Peyer's patch (tissue), 4 donors: ENCODE measurements at regions not wholly inside any gene's neighbourhood (a gene's known extent, or its start where the extent isn't known, plus 50 kb on each side); places are given as distances from the start of the nearest gene placed in this dataset.
A peak's percentile ranks its signal among the peaks of the same experiment; 100 is the strongest.

Experiments used
- DNase-seq, 3 donors: peaks; one replicate each; pipeline ENCODE4 v3.0.0-alpha.2; 2017 to 2019
- H3K27ac ChIP-seq, 4 donors: fragments of 200-600 bp; sonication (generic); one replicate each; pipeline ENCODE4 v1.5.1; 2016 to 2019
- H3K27me3 ChIP-seq, 2 donors: fragments of 200-600 bp; sonication (generic); one replicate each; pipeline ENCODE4 v1.5.1; 2019
- H3K36me3 ChIP-seq, 3 donors: fragments of 200-600 bp; sonication (generic); one replicate each; pipeline ENCODE4 v1.5.1; 2016 to 2019
- H3K4me1 ChIP-seq, 4 donors: fragments of 200-600 bp; sonication (generic); one replicate each; pipeline ENCODE4 v1.5.1; 2016 to 2019
- H3K4me3 ChIP-seq, 4 donors: fragments of 200-600 bp; sonication (generic); 1 replicate in 3 of 4; 2 replicates in 1 of 4; pipeline ENCODE4 v1.5.1; 2016 to 2019; ENCODE audit warnings: mild to moderate bottlenecking in 1 of 4
- H3K9me3 ChIP-seq, 4 donors: fragments of 200-600 bp; sonication (generic); one replicate each; pipeline ENCODE4 v1.5.1; 2016 to 2019; ENCODE audit warnings: mild to moderate bottlenecking in 1 of 4
- POLR2A ChIP-seq, 2 donors: fragments of 450-650 bp; IDR thresholded peaks; one replicate each; pipeline ENCODE4 v1.5.1; 2017; ENCODE audit warnings: antibody characterized with exemption in 2 of 2, mild to moderate bottlenecking in 2 of 2, moderate library complexity in 2 of 2
- TF ChIP-seq, protein P1 (sequence below), 6 experiments: fragments of 450-650 bp in 4 of 6; fragments of 200-600 bp in 2 of 6; sonication (generic) in 1 of 6; IDR thresholded peaks; one replicate each; pipeline ENCODE4 v1.5.1; 2017 to 2019; ENCODE audit warnings: antibody characterized with exemption in 6 of 6, mild to moderate bottlenecking in 3 of 6, moderate library complexity in 1 of 6

- TF ChIP-seq POLR2A (IDR thresholded peaks at IDR 0.05) = no peak
- Histone ChIP-seq H3K27ac (peak overlapping the region; percentile 54 to 84 (median 81)), H3K36me3 (no peaks in the 10 kb centered on the region), H3K27me3 (no peaks in the 10 kb centered on the region), H3K9me3 (no peaks in the 10 kb centered on the region), H3K4me1 (peaks cover 8 to 87% (median 58%) of the 10 kb centered on the region in 4 donors), H3K4me3 (no peak overlapping the region)
- peak in 1 of 3 donors; percentile 77 for DNase-seq
These were observed 283.1 kb downstream of the SEC14L1 start for GRCh38 chr17:77423589-77424451.

GRCh38 chr17:77424585-77425344 lies 284.0 kb downstream of the SEC14L1 start:
- H3K27me3 ChIP-seq = no peaks in the 10 kb centered on the region
- no peaks in the 10 kb centered on the region for H3K36me3 ChIP-seq
- peak overlapping the region; percentile 54 to 84 (median 81) for H3K27ac ChIP-seq
- peaks cover 8 to 87% (median 62%) of the 10 kb centered on the region in 4 donors for H3K4me1 ChIP-seq
- H3K4me3 ChIP-seq = peak overlapping the region in 1 of 4 donors; percentile 9
- no peak for TF ChIP-seq POLR2A (IDR thresholded peaks at IDR 0.05)
- TF ChIP-seq, protein P1, sequence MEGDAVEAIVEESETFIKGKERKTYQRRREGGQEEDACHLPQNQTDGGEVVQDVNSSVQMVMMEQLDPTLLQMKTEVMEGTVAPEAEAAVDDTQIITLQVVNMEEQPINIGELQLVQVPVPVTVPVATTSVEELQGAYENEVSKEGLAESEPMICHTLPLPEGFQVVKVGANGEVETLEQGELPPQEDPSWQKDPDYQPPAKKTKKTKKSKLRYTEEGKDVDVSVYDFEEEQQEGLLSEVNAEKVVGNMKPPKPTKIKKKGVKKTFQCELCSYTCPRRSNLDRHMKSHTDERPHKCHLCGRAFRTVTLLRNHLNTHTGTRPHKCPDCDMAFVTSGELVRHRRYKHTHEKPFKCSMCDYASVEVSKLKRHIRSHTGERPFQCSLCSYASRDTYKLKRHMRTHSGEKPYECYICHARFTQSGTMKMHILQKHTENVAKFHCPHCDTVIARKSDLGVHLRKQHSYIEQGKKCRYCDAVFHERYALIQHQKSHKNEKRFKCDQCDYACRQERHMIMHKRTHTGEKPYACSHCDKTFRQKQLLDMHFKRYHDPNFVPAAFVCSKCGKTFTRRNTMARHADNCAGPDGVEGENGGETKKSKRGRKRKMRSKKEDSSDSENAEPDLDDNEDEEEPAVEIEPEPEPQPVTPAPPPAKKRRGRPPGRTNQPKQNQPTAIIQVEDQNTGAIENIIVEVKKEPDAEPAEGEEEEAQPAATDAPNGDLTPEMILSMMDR (IDR thresholded peaks at IDR 0.05) = no peak
- H3K9me3 ChIP-seq = no peaks in the 10 kb centered on the region
- peak; percentile 61 to 88 (median 76) for DNase-seq

DNA sequence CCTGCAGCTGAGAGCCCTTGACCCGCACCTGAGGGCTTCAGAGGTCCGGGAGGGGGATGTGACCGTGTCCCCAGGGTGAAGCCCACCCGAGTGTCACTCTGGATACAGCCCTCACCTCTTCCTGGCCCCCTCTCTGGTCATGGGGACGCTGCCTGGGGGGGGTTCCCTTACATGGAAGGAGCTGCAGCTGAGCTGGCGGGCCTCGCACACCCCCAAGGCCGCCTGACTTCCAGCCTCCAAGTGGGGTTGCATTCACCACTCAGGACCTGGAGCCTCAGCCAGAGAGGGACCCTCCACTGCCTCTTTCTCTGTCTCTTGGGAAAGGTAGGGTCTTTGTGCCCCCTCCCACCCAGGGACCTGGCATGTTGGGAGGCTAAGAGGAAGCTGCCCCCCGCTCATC lies 284.6 kb downstream of the SEC14L1 start:
- Histone ChIP-seq H3K9me3 (no peaks in the 10 kb centered on the region), H3K27ac (peak overlapping the region; percentile 54 to 84 (median 81)), H3K4me3 (peak overlapping the region in 1 of 4 donors; percentile 9), H3K36me3 (no peaks in the 10 kb centered on the region), H3K27me3 (no peaks in the 10 kb centered on the region), H3K4me1 (peaks cover 8 to 87% (median 64%) of the 10 kb centered on the region in 4 donors)
- no peak for DNase-seq
- no peak for TF ChIP-seq POLR2A (IDR thresholded peaks at IDR 0.05)
- TF ChIP-seq, protein P1 (IDR thresholded peaks at IDR 0.05) = no peak

DNA sequence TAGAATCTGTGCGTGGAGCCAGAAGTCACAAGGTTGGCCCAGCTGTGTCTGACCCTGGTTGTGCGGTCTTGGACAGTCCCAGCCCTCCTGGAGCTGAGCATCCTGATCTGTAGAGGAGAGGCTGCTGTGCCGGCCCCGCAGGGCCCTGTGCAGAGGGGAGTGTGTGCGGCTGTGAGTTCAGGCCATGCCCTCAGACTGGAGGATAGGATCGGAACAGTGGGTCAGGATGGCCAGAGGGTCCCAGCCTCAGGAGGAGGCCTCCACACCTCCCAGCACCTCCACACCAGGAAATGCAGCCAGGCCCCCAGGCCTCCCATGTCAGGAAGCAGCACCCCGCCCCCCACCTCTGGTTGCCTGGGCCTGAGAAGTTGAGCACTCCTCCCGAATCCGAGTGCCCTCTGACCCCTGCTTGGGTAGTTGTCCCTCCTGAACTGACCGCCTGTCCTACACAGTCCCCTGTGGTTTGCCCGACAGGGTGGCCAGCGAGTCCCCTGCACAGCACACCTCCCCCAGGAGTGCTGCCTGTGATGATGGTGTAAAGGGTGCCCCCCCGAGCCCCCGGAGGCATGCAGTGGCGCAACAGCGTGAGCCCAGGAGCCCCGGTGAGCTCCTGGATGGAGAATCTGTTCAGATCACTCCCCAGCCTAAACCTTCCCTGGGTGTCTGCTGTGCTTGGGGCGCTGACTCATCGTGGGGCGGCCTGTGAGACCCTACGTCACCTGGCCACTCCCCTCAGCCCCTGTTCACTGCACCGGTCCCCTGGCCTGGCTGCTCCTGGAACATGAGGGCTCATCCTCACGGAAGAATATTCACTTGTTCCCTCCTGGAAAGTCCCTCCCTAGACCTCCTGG lies 285.2 kb downstream of the SEC14L1 start:
- no peaks in the 10 kb centered on the region for H3K9me3 ChIP-seq
- no peaks in the 10 kb centered on the region for H3K27me3 ChIP-seq
- H3K36me3 ChIP-seq = no peaks in the 10 kb centered on the region
- peak overlapping the region; percentile 54 to 84 (median 81) for H3K27ac ChIP-seq
- peak in 1 of 3 donors; percentile 80 for DNase-seq
- peaks cover 8 to 88% (median 64%) of the 10 kb centered on the region in 4 donors for H3K4me1 ChIP-seq
- peak overlapping the region in 1 of 4 donors; percentile 9 for H3K4me3 ChIP-seq
- TF ChIP-seq, protein P1 (IDR thresholded peaks at IDR 0.05) = no peak
- no peak for TF ChIP-seq POLR2A (IDR thresholded peaks at IDR 0.05)

DNA sequence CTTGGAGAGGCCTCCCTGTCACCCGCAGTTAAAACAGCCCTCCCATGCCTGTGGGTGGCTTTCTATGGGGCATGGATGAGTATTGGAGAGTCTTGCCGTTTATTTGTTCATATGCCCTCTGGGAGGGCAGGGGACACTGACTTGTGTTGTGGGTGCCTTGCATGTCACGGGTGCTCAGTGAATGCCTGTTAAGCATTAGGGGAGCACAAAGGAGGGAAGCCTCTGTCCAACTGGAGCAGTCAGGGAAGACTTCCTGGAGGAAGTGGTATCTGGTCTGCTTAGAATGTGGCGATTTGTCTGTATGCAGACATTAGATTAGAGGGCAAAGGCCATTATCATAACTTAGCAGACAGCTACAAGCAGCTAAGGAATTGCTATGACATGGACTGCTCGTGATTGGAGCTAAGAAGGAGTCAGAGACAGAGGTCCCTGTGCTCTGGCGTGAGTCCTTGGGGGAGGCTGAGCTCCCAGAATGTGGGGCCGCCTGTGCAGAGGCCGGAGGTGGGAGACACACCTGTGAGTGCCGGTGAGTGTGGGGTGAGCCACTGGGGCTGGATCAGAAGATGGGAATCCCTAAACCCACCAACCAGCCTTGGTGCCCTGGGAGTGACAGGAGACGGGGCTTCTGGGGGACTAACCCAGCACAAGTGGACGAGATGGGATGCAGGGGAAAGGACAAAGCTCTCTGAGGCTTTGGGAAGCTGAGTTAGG lies 286.1 kb downstream of the SEC14L1 start:
- H3K9me3 ChIP-seq = no peaks in the 10 kb centered on the region
- H3K36me3 ChIP-seq = no peaks in the 10 kb centered on the region
- H3K4me3 ChIP-seq = no peak overlapping the region
- DNase-seq = no peak
- TF ChIP-seq, protein P1 (IDR thresholded peaks at IDR 0.05) = no peak
- TF ChIP-seq POLR2A (IDR thresholded peaks at IDR 0.05) = no peak
- H3K27ac ChIP-seq = peak overlapping the region; percentile 54 to 84 (median 81)
- H3K27me3 ChIP-seq = no peaks in the 10 kb centered on the region
- peaks cover 8 to 83% (median 60%) of the 10 kb centered on the region in 4 donors for H3K4me1 ChIP-seq
